ENCODE measurements at regions not wholly inside any gene's neighbourhood (a gene's known extent, or its start where the extent isn't known, plus 50 kb on each side); places are given as distances from the start of the nearest gene placed in this dataset.
"Not testable (repeated sequence)": the region's sequence is repeated elsewhere in the genome, so short reads cannot be mapped to it uniquely, and the experiment has no call there.

- WGBS = 88% methylated on average over 1 of the region's 1 CpG
- Histone ChIP-seq H3K4me3 (ENCODE audit: low read length) (no peak overlapping the region), H3K9me3 (ENCODE audit: control insufficient read depth, low read length) (peaks cover 2% of the 10 kb centered on the region), H3K27ac (ENCODE audit: low read length) (no peak overlapping the region), H3K27me3 (ENCODE audit: control insufficient read depth, insufficient read depth) (no peaks in the 10 kb centered on the region), H3K4me1 (ENCODE audit: control insufficient read depth, insufficient read depth, low read length) (no peaks in the 10 kb centered on the region)
- intact Hi-C loops (cut with DNase I) = no loop called here
- ATAC-seq = no peak
- DNase-seq = no peak
These were observed 77.5 kb upstream of the RIMS1 start for GRCh38 chr6:71808865-71809264.

GRCh38 chr6:71810880-71811279 lies 75.5 kb upstream of the RIMS1 start:
- Histone ChIP-seq H3K27me3 (ENCODE audit: control insufficient read depth, insufficient read depth) (no peaks in the 10 kb centered on the region), H3K9me3 (ENCODE audit: control insufficient read depth, low read length) (peaks cover 2% of the 10 kb centered on the region), H3K4me3 (ENCODE audit: low read length) (no peak overlapping the region), H3K27ac (ENCODE audit: low read length) (no peak overlapping the region), H3K4me1 (ENCODE audit: control insufficient read depth, insufficient read depth, low read length) (no peaks in the 10 kb centered on the region)
- WGBS = 89% methylated on average over 1 of the region's 1 CpG
- DNase-seq (no peak), ATAC-seq (no peak)
- intact Hi-C loops (cut with DNase I) = no loop called here

- Histone ChIP-seq H3K27me3 (ENCODE audit: control insufficient read depth, insufficient read depth) (no peaks in the 10 kb centered on the region), H3K27ac (ENCODE audit: low read length) (no peak overlapping the region), H3K4me3 (ENCODE audit: low read length) (no peak overlapping the region), H3K9me3 (ENCODE audit: control insufficient read depth, low read length) (no peaks in the 10 kb centered on the region), H3K4me1 (ENCODE audit: control insufficient read depth, insufficient read depth, low read length) (no peaks in the 10 kb centered on the region)
- intact Hi-C loops (cut with DNase I) = no loop called here
- ATAC-seq (no peak), DNase-seq (no peak)
- WGBS = 96% methylated on average over 2 of the region's 2 CpGs
These were observed 63.7 kb upstream of the RIMS1 start for GRCh38 chr6:71822625-71823024.

GRCh38 chr6:71832110-71832764 lies 54.1 kb upstream of the RIMS1 start:
- intact Hi-C loops (cut with DNase I); H3K4me1 ChIP-seq (ENCODE audit: control insufficient read depth, insufficient read depth, low read length); H3K27me3 ChIP-seq (ENCODE audit: control insufficient read depth, insufficient read depth); H3K27ac ChIP-seq (ENCODE audit: low read length); H3K9me3 ChIP-seq (ENCODE audit: control insufficient read depth, low read length); ATAC-seq; H3K4me3 ChIP-seq (ENCODE audit: low read length): not testable (repeated sequence)
- DNase-seq = peak in 1 of 3 donors; percentile 18
- WGBS = 92% methylated on average over 25 of the region's 25 CpGs

Small RNAs in the stretch of these regions (microRNA-seq; reads per million reads assigned to microRNA genes)
- gene MIR30A (8,777 to 13,913 reads per million in 2 donors), gene MIR30C2 (72.8 to 96.7 reads per million in 2 donors)

Data from right cardiac atrium (tissue), 5 donors.